SU-DHL-6 (cell line): ENCODE measurements at regions not wholly inside any gene's neighbourhood (a gene's known extent, or its start where the extent isn't known, plus 50 kb on each side); places are given as distances from the start of the nearest gene placed in this dataset.

ENCODE experiments used
- H2AFZ ChIP-seq: fragments of 200-600 bp; sonication (generic); 2 replicates; pipeline ENCODE4 v1.6.1; 2014; ENCODE audit warnings: low read depth, mild to moderate bottlenecking, moderate library complexity, mixed read lengths, antibody characterized with exemption, low read length; ENCODE audit not compliant: severe bottlenecking
- H3F3A ChIP-seq: fragments of 200-600 bp; shearing (Covaris generic); 2 replicates; pipeline ENCODE4 v1.6.0; 2016; ENCODE audit warnings: antibody characterized with exemption, mild to moderate bottlenecking; ENCODE audit not compliant: insufficient read depth
- H3K27ac ChIP-seq: fragments of 200-600 bp; sonication (generic); 2 replicates; pipeline ENCODE4 v1.5.1; 2016; ENCODE audit warnings: low read depth, mild to moderate bottlenecking, low read length, moderate library complexity, mixed read lengths
- H3K27me3 ChIP-seq: fragments of 200-600 bp; sonication (generic), shearing (Covaris generic); 2 replicates; pipeline ENCODE4 v1.6.0; 2014; ENCODE audit warnings: mild to moderate bottlenecking, low read length
- H3K36me3 ChIP-seq: fragments of 200-600 bp; sonication (generic); 2 replicates; pipeline ENCODE4 v1.6.1; 2014; ENCODE audit warnings: mild to moderate bottlenecking, low read length, mixed read lengths
- H3K4me2 ChIP-seq: fragments of 300-600, 200-600 bp; shearing (Covaris generic), sonication (generic); 2 replicates; pipeline ENCODE4 v1.6.0; 2014; ENCODE audit warnings: low read length, low read depth, mild to moderate bottlenecking; ENCODE audit not compliant: poor library complexity, severe bottlenecking
- H3K4me3 ChIP-seq: fragments of 200-600 bp; sonication (generic); 2 replicates; pipeline ENCODE4 v1.5.1; 2014; ENCODE audit warnings: antibody characterized with exemption, low read length, mild to moderate bottlenecking, mixed read lengths; ENCODE audit not compliant: insufficient read depth, poor library complexity, severe bottlenecking
- H3K79me2 ChIP-seq: fragments of 200-600 bp; sonication (generic); 2 replicates; pipeline ENCODE4 v1.6.1; 2014; ENCODE audit warnings: mild to moderate bottlenecking, low read length, moderate library complexity; ENCODE audit not compliant: insufficient read depth
- H3K9ac ChIP-seq: fragments of 200-600 bp; sonication (generic); 2 replicates; pipeline ENCODE4 v1.7.0; 2014; ENCODE audit warnings: mild to moderate bottlenecking, low read length
- H3K9me2 ChIP-seq: fragments of 200-600 bp; sonication (generic); replicated peaks from 2 replicates; pipeline ENCODE4 v1.6.1; 2014; ENCODE audit warnings: low read length; ENCODE audit not compliant: insufficient read depth
- H3K9me3 ChIP-seq: fragments of 200-600 bp; sonication (generic); 2 replicates; pipeline ENCODE4 v1.6.1; 2014; ENCODE audit warnings: low read length, mixed read lengths; ENCODE audit not compliant: insufficient read depth
- H4K20me1 ChIP-seq: fragments of 200-600 bp; sonication (generic); 2 replicates; pipeline ENCODE4 v1.6.1; 2014; ENCODE audit warnings: low read depth, mild to moderate bottlenecking, antibody characterized with exemption, low read length, moderate library complexity, mixed read lengths
- EZH2phosphoT487 ChIP-seq: fragments of 200-600 bp; sonication (generic), shearing (Covaris generic); conservative IDR thresholded peaks from 2 replicates; pipeline ENCODE4 v1.6.1; 2018; ENCODE audit warnings: mild to moderate bottlenecking, antibody characterized with exemption, low read length, moderate library complexity, mixed read lengths
- TF ChIP-seq, protein P1 (sequence below): fragments of 200-600 bp; sonication (generic); IDR thresholded peaks from one replicate; pipeline ENCODE4 v1.5.1; 2017; ENCODE audit warnings: antibody characterized with exemption, mild to moderate bottlenecking, low read length, moderate library complexity; ENCODE audit not compliant: insufficient read depth, poor library complexity, severe bottlenecking

DNA sequence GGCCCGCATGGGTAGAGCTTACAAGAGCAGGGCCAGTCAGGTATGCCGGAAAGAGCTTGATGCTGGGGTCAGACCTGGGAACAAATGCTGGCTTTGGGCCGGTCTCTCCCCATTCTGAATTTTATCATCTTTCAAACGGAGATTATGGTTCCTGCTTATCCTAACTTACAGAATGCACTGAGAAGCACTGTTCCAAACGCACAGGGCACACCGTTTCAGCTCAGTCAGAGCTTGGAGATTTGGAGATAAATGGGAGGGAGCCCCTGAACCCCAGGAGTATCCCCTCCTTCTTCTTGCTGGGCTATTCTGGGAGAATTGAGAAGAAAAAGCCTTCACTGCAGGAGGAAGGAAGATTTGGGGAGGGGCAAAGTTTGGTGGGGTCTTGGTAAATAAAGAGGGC lies 169.4 kb downstream of the DDX1 start:
- Histone ChIP-seq H3K36me3 (no peaks in the 10 kb centered on the region), H3K27ac (no peak overlapping the region), H3K4me3 (no peak overlapping the region), H3K9me3 (no peaks in the 10 kb centered on the region), H3K9ac (no peak overlapping the region), H2AFZ (no peak overlapping the region), H3K79me2 (no peaks in the 10 kb centered on the region), H3F3A (no peaks in the 10 kb centered on the region), H3K27me3 (no peaks in the 10 kb centered on the region), H3K4me2 (no peak overlapping the region), H4K20me1 (no peaks in the 10 kb centered on the region), H3K9me2 (no peaks in the 10 kb centered on the region)
- TF ChIP-seq, protein P1, sequence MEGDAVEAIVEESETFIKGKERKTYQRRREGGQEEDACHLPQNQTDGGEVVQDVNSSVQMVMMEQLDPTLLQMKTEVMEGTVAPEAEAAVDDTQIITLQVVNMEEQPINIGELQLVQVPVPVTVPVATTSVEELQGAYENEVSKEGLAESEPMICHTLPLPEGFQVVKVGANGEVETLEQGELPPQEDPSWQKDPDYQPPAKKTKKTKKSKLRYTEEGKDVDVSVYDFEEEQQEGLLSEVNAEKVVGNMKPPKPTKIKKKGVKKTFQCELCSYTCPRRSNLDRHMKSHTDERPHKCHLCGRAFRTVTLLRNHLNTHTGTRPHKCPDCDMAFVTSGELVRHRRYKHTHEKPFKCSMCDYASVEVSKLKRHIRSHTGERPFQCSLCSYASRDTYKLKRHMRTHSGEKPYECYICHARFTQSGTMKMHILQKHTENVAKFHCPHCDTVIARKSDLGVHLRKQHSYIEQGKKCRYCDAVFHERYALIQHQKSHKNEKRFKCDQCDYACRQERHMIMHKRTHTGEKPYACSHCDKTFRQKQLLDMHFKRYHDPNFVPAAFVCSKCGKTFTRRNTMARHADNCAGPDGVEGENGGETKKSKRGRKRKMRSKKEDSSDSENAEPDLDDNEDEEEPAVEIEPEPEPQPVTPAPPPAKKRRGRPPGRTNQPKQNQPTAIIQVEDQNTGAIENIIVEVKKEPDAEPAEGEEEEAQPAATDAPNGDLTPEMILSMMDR = no peak
- TF ChIP-seq EZH2phosphoT487 = no peak

DNA sequence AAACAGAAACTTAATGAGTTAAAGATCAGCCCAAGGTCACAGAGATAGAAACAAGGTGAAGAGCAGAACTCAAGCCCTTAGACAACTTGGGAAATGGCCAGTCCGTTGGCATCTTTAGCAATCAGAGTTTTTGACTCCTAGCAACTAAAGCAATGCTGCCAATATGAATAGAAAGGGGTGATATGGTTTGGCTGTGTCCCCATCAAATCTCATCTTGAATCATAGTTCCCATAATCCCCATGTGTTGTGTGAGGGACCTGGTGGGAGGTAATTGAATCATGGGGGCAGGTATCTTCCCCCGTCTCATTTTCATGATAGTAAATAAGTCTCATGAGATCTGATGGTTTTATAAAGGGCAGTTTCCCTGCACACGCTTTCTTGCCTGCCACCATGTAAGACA lies 170.2 kb downstream of the DDX1 start:
- no peak overlapping the region for H3K4me3 ChIP-seq
- H3K79me2 ChIP-seq = no peaks in the 10 kb centered on the region
- no peak overlapping the region for H3K27ac ChIP-seq
- no peak overlapping the region for H3K4me2 ChIP-seq
- no peaks in the 10 kb centered on the region for H4K20me1 ChIP-seq
- no peaks in the 10 kb centered on the region for H3F3A ChIP-seq
- no peak overlapping the region for H2AFZ ChIP-seq
- H3K9me2 ChIP-seq = no peaks in the 10 kb centered on the region
- H3K9me3 ChIP-seq = no peaks in the 10 kb centered on the region
- H3K9ac ChIP-seq = no peak overlapping the region
- TF ChIP-seq, protein P1 = no peak
- no peak for TF ChIP-seq EZH2phosphoT487
- no peaks in the 10 kb centered on the region for H3K27me3 ChIP-seq
- no peaks in the 10 kb centered on the region for H3K36me3 ChIP-seq

DNA sequence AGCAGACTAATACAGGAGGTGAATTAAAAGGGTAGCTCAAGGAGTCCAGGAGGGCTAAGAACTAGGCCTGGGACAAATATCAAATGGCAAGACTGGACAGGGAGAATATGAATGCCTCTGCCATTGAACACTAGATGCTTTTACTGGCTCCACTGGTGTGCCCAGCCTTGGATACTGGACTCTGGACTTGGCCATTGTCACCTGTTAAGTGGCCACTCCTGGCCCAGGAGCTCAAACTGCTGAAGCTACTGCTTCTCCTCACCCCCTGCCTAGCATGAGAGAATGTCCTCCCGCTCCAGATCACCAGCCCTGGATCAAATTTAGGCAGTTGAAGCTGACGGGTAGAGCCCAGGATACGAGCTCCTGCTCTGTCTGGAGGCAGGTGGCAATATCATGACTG lies 170.8 kb downstream of the DDX1 start:
- Histone ChIP-seq H3K4me2 (no peak overlapping the region), H3K27ac (no peak overlapping the region), H3K4me3 (no peak overlapping the region), H3K9ac (no peak overlapping the region), H3K79me2 (no peaks in the 10 kb centered on the region), H3K27me3 (no peaks in the 10 kb centered on the region), H3K9me3 (no peaks in the 10 kb centered on the region), H3F3A (no peaks in the 10 kb centered on the region), H3K9me2 (no peaks in the 10 kb centered on the region), H4K20me1 (no peaks in the 10 kb centered on the region), H2AFZ (no peak overlapping the region), H3K36me3 (no peaks in the 10 kb centered on the region)
- TF ChIP-seq, protein P1 = no peak
- TF ChIP-seq EZH2phosphoT487 = no peak
